Mucosa of descending colon (tissue), 3 donors: ENCODE measurements at regions not wholly inside any gene's neighbourhood (a gene's known extent, or its start where the extent isn't known, plus 50 kb on each side); places are given as distances from the start of the nearest gene placed in this dataset.
"Not testable (repeated sequence)": the region's sequence is repeated elsewhere in the genome, so short reads cannot be mapped to it uniquely, and the experiment has no call there.

Source experiments
- ATAC-seq: fragments of 200-7000 bp; cut with Tn5 transposase; one replicate; pipeline ENCODE4 v1.9.1; 2020; ENCODE audit warnings: mild to moderate bottlenecking, moderate library complexity
- DNase-seq, 3 donors: peaks; one replicate each; pipeline ENCODE4 v3.0.0-alpha.2; 2020
- H3K36me3 ChIP-seq: fragments of 200-600 bp; one replicate; pipeline ENCODE4 v1.8.0; 2021; ENCODE audit warnings: low read depth, mild to moderate bottlenecking
- H3K4me1 ChIP-seq: fragments of 200-600 bp; one replicate; pipeline ENCODE4 v1.8.0; 2021; ENCODE audit warnings: low read depth, mild to moderate bottlenecking
- H3K4me3 ChIP-seq: fragments of 200-600 bp; one replicate; pipeline ENCODE4 v1.8.0; 2021; ENCODE audit warnings: mild to moderate bottlenecking
- H3K9me3 ChIP-seq: fragments of 200-600 bp; one replicate; pipeline ENCODE4 v1.8.0; 2021; ENCODE audit warnings: mild to moderate bottlenecking
- CTCF ChIP-seq: fragments of 200-600 bp; IDR thresholded peaks from one replicate; pipeline ENCODE4 v1.8.0; 2022; ENCODE audit warnings: antibody characterized with exemption, mild to moderate bottlenecking
- intact Hi-C, 2 donors: fragments of 100-400 bp; cut with DNase I in 1 of 2; cut with micrococcal nuclease in 1 of 2; formaldehyde crosslinking; loops; one replicate each; pipeline versions ENCODE4 v1.11.0 to v1.11.1; 2022; cut with DNase I, micrococcal nuclease
- donor health status: DM: no; HTN: no; CAD: no; lungs with moderate emphysema.
- donor health status: DM: no; HTN: no; CAD: no.
- donor health status: DM: no; HTN: yes; CAD: no.

GRCh38 chr3:154658000-154658399 is 228.0 kb upstream of the GPR149 start:
- ATAC-seq: no peak

GRCh38 chr3:154657218-154657617 is 227.2 kb upstream of the GPR149 start:
- no peak for TF ChIP-seq CTCF
- DNase-seq: no peak
- H3K9me3 ChIP-seq: no peaks in the 10 kb centered on the region

More at GRCh38 chr3:154658000-154658399, 228.0 kb upstream of the GPR149 start:
- Histone ChIP-seq H3K9me3 (no peaks in the 10 kb centered on the region), H3K36me3 (no peaks in the 10 kb centered on the region), H3K4me3 (no peak overlapping the region), H3K4me1 (no peaks in the 10 kb centered on the region)
- intact Hi-C loops: no loop called here
- TF ChIP-seq CTCF: no peak
- no peak for DNase-seq

DNA sequence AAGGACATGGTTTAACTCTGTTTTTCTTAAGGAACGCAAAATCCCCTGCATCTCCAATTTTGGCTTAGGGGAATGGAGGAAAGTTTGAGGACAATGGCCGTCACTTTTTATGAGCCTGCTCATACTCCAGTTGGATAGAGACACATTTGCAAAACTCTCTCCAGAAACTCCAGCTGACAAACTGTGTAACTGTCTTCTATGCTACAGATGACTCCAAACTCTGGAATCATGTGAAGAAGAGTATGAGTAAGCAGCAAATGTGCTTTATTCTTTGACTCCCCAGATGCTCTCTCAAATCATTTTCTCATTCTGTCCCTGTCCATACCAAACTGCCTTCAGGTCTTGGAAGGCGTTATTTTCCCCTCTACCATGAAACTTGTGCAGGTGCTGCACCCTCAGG is 226.5 kb upstream of the GPR149 start:
- ATAC-seq (no peak), DNase-seq (no peak)
- Histone ChIP-seq H3K9me3 (no peaks in the 10 kb centered on the region), H3K4me3 (no peak overlapping the region), H3K36me3 (no peaks in the 10 kb centered on the region), H3K4me1 (no peaks in the 10 kb centered on the region)
- no peak for TF ChIP-seq CTCF
- intact Hi-C loops: no loop called here

More at GRCh38 chr3:154657218-154657617, 227.2 kb upstream of the GPR149 start:
- no peak overlapping the region for H3K4me3 ChIP-seq
- no peak for ATAC-seq
- no peaks in the 10 kb centered on the region for H3K4me1 ChIP-seq
- H3K36me3 ChIP-seq: no peaks in the 10 kb centered on the region
- intact Hi-C loops: no loop called here

- Histone ChIP-seq H3K9me3 (no peaks in the 10 kb centered on the region), H3K36me3 (no peaks in the 10 kb centered on the region), H3K4me1 (no peaks in the 10 kb centered on the region), H3K4me3 (no peak overlapping the region)
- intact Hi-C loops: no loop called here
- DNase-seq: no peak
- TF ChIP-seq CTCF: no peak
- no peak for ATAC-seq
These were observed 212.2 kb upstream of the GPR149 start for GRCh38 chr3:154642145-154642544.

GRCh38 chr3:154625756-154626155 is 195.8 kb upstream of the GPR149 start:
- intact Hi-C loops: no loop called here
- no peaks in the 10 kb centered on the region for H3K4me1 ChIP-seq
- no peak for DNase-seq
- H3K4me3 ChIP-seq: no peak overlapping the region
- ATAC-seq: no peak
- no peak for TF ChIP-seq CTCF
- no peaks in the 10 kb centered on the region for H3K9me3 ChIP-seq
- H3K36me3 ChIP-seq: no peaks in the 10 kb centered on the region

DNA sequence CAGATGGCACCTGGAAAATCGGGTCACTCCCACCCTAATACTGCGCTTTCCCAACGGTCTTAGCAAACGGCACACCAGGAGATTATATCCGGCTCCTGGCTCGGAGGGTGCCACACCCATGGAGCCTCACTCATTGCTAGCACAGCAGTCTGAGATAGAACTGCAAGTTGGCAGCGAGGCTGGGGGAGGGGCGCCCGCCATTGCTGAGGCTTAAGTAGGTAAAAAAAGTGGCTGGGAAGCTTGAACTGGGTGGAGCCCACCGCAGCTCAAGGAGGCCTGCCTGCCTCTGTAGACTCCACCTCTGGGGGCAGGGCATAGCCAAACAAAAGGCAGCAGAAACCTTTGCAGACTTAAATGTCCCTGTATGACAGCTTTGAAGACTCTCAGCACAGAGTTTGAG is 189.6 kb upstream of the GPR149 start:
- H3K4me1 ChIP-seq, H3K36me3 ChIP-seq, H3K9me3 ChIP-seq, DNase-seq, H3K4me3 ChIP-seq, ATAC-seq, intact Hi-C loops: not testable (repeated sequence)
